Fibroblast of skin of right biceps (primary cell): ENCODE measurements at regions not wholly inside any gene's neighbourhood (a gene's known extent, or its start where the extent isn't known, plus 50 kb on each side); places are given as distances from the start of the nearest gene placed in this dataset.
A peak's percentile ranks its signal among the peaks of the same experiment; 100 is the strongest.

ENCODE experiments used
- DNase-seq: peaks from one replicate; pipeline ENCODE4 v3.0.0-alpha.2; 2013

DNA sequence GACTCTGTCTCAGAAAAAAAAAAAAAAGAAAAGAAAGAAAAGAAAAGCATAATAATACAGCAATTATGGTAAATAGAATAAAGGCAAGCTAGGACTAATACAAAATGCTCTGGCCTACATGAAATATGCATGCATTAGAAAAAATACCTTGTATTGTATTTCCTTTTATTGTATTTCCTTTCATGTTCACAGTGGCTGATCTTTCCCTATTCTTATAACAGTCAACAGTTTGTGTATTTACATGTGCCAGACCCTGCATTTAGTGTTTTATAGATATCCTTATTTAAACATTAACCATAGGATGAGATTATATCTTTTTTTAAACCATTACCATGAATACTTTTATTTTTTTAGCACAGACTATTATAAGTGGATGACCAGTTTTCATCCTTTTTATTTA, 56.3 kb upstream of the ARL15 start:
- DNase-seq, result no peak

DNA sequence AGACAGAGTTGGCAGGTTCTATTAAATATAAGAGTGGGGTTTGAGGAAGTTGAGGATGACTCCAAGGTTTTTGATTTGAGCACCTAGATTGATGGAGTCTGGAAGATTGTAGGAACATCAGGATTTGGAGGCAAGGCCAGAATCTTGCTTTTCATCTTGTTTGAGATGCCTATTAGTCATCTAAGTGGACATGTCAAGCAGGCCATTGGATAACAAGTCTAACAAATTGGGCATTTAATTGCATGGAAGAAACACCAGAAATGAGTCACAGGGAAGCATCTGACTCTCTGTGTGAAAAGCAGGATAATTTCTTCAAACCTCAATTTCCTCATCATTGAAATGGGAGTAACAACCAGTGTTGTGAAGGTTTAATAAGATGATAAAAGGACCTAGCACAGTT, 53.3 kb upstream of the ARL15 start:
- peak; percentile 52 for DNase-seq

- DNase-seq, result peak; percentile 68
These were observed 52.7 kb upstream of the ARL15 start for GRCh38 chr5:54362992-54363625.

DNA sequence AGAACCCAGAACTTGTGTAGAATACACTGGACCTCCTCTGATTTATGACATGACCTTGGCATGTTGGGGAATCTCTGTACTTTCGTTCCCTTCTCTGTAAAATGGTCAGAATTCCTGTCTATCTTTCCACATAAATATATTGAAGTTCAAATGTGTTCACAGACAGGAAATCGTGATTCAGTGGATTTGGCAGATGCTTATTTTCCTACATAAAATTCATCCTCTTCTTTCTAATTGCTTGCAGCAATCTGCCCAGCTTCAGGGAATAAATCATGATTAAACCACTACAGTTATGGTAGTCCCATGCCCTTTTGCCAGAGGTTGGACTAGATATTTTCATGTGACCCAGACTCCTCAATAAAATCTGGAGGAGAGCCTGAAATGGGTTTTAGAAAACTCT, 52.1 kb upstream of the ARL15 start:
- peak; percentile 69 for DNase-seq

- no peak for DNase-seq
These were observed 51.5 kb upstream of the ARL15 start for GRCh38 chr5:54361691-54362411.

GRCh38 chr5:54360925-54361662, 50.7 kb upstream of the ARL15 start:
- DNase-seq, result no peak
